Ovary (tissue), 7 donors: ENCODE measurements at regions not wholly inside any gene's neighbourhood (a gene's known extent, or its start where the extent isn't known, plus 50 kb on each side); places are given as distances from the start of the nearest gene placed in this dataset.

Source experiments
- DNase-seq, 5 donors: peaks; one replicate each; pipeline ENCODE4 v3.0.0-alpha.2; 2019 to 2020
- H3K27ac ChIP-seq, 2 donors: fragments of 200-600 bp; one replicate each; pipeline versions ENCODE4 v1.5.1 to v1.8.0; 2019 to 2022
- H3K27me3 ChIP-seq: fragments of 200-600 bp; one replicate; pipeline ENCODE4 v1.8.0; 2022
- H3K36me3 ChIP-seq: fragments of 200-600 bp; sonication (generic); one replicate; pipeline ENCODE4 v1.5.1; 2019
- H3K4me1 ChIP-seq: one replicate; pipeline ENCODE4 v1.8.1; 2013; ENCODE audit warnings: mild to moderate bottlenecking, moderate library complexity; ENCODE audit not compliant: insufficient read depth
- H3K4me3 ChIP-seq: fragments of 200-600 bp; sonication (generic); one replicate; pipeline ENCODE4 v1.5.1; 2017
- H3K9me3 ChIP-seq, 2 donors: fragments of 200-600 bp in 1 of 2; sonication (generic) in 1 of 2; one replicate each; pipeline versions ENCODE4 v1.5.1 to v1.8.1; 2013 to 2019; ENCODE audit warnings: mild to moderate bottlenecking in 1 of 2, moderate library complexity in 1 of 2
- EP300 ChIP-seq: sonication (generic); formaldehyde crosslinking; IDR thresholded peaks from one replicate; pipeline ENCODE4 v1.6.1; 2017; ENCODE audit warnings: antibody characterized with exemption
- POLR2A ChIP-seq: fragments of 450-650 bp; IDR thresholded peaks from one replicate; pipeline ENCODE4 v1.6.1; 2017; ENCODE audit warnings: antibody characterized with exemption, mild to moderate bottlenecking, moderate library complexity
- WGBS, 3 donors: extraction: QIAGEN DNeasy Blood & Tissue Kit in 1 of 3; methylation state at CpG; one replicate each; pipeline versions ENCODE4 v1.1.5 to v1.1.7; 2013 to 2017; 5-methylcytosine and 5-hydroxymethylcytosine counted together
- intact Hi-C, 4 donors: fragments of 100-400 bp; cut with DNase I; formaldehyde crosslinking; loops; one replicate each; pipeline versions ENCODE4 v1.11.0 to v1.15.1; 2022 to 2023
- TF ChIP-seq, protein P1 (sequence below), 3 donors: fragments of 450-650 bp in 2 of 3; fragments of 200-600 bp in 1 of 3; IDR thresholded peaks; one replicate each; pipeline versions ENCODE4 v1.5.1 to v1.8.0; 2016 to 2022; ENCODE audit warnings: antibody characterized with exemption in 3 of 3, mild to moderate bottlenecking in 1 of 3
- donor health status: DM: no; HTN: no; CAD: no; lungs with moderate emphysema.
- donor health status: DM: no; HTN: no; CAD: no.
- donor health status: Bipolar disorder and iron deficiency.
- donor health status: DM: no; HTN: no; CAD: no.
- donor health status: DM: yes; HTN: yes; CAD: no.

DNA sequence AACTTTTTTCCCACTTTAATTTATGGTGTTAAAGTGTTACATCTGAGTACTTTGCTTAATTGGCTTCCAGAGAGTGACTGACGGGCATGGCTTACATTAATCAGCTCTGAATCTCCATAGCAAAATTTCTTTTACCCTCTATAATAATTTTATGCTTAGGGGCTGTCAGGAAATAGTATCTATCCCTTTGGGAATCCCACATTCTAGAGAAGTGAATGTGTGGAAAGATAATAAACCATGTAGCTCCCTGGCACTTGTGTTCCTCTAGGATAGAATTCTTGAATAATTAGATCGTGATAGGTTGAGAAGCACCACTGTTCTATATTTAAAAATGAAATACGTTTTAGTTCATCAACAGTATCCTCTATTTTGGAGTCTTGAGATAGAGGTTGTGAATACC is 89.6 kb downstream of the DNAJB9 start:
- Histone ChIP-seq H3K36me3 (no peaks in the 10 kb centered on the region), H3K4me3 (no peak overlapping the region), H3K27ac (no peak overlapping the region), H3K4me1 (no peaks in the 10 kb centered on the region), H3K27me3 (no peaks in the 10 kb centered on the region), H3K9me3 (no peaks in the 10 kb centered on the region)
- intact Hi-C loops: no loop called here
- TF ChIP-seq, protein P1, sequence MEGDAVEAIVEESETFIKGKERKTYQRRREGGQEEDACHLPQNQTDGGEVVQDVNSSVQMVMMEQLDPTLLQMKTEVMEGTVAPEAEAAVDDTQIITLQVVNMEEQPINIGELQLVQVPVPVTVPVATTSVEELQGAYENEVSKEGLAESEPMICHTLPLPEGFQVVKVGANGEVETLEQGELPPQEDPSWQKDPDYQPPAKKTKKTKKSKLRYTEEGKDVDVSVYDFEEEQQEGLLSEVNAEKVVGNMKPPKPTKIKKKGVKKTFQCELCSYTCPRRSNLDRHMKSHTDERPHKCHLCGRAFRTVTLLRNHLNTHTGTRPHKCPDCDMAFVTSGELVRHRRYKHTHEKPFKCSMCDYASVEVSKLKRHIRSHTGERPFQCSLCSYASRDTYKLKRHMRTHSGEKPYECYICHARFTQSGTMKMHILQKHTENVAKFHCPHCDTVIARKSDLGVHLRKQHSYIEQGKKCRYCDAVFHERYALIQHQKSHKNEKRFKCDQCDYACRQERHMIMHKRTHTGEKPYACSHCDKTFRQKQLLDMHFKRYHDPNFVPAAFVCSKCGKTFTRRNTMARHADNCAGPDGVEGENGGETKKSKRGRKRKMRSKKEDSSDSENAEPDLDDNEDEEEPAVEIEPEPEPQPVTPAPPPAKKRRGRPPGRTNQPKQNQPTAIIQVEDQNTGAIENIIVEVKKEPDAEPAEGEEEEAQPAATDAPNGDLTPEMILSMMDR (IDR thresholded peaks at IDR 0.05): no peak
- TF ChIP-seq EP300: no peak
- TF ChIP-seq POLR2A: no peak
- DNase-seq: no peak
- WGBS, 3 donors: 53 to 60% (median 54%) methylated on average over 3 of the region's 3 CpGs

DNA sequence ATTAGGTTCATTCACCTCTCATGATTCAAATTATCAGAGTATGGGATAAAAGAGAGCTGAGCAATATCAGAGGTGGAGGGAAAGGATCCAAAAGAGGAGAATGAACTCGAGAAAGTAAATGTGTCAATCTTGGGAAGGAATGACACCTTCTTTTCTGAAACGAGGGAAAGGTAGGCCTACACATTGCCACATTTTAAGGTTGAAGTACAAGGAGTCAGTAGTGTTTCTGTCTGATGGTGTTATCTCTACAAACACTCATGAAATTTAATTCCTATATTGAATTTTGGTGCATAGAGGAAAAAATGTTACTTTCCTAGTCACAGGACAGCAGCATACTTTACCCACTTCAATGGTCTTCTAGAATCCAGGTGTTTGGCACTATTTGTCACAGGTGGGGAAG is 90.2 kb downstream of the DNAJB9 start:
- no peak overlapping the region for H3K4me3 ChIP-seq
- no peaks in the 10 kb centered on the region for H3K9me3 ChIP-seq
- DNase-seq: no peak
- H3K27me3 ChIP-seq: no peaks in the 10 kb centered on the region
- intact Hi-C loops: no loop called here
- H3K4me1 ChIP-seq: no peaks in the 10 kb centered on the region
- 39 to 59% (median 42%) methylated on average over 2 of the region's 2 CpGs for WGBS, 3 donors
- H3K36me3 ChIP-seq: no peaks in the 10 kb centered on the region
- no peak overlapping the region for H3K27ac ChIP-seq
- TF ChIP-seq EP300 (no peak), POLR2A (no peak)
- TF ChIP-seq, protein P1 (IDR thresholded peaks at IDR 0.05): no peak

DNA sequence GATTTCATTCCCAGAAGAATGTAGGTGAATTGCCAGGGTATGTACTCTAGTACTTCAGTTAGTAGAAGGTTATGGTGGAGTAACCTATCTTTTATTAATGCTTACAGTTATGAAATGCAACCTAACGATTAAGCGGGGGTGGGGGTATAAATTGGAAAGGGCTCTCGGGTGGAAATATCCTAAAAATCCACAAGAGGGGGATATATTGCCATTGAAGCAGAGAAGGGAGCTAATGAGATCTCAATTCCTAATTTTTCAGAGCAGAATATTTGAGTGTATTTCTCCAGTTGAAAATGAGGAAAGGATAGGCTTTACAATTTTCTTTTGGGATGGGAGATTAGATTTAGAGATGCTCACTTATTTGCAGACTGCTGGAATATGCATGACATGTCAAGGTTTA is 90.8 kb downstream of the DNAJB9 start:
- Histone ChIP-seq H3K9me3 (no peaks in the 10 kb centered on the region), H3K4me3 (no peak overlapping the region), H3K4me1 (no peaks in the 10 kb centered on the region), H3K27ac (no peak overlapping the region), H3K36me3 (no peaks in the 10 kb centered on the region), H3K27me3 (no peaks in the 10 kb centered on the region)
- no peak for DNase-seq
- TF ChIP-seq, protein P1 (IDR thresholded peaks at IDR 0.05): no peak
- TF ChIP-seq EP300 (no peak), POLR2A (no peak)
- intact Hi-C loops: no loop called here
- WGBS, 3 donors: 12 to 26% (median 15%) methylated on average over 3 of the region's 3 CpGs

DNA sequence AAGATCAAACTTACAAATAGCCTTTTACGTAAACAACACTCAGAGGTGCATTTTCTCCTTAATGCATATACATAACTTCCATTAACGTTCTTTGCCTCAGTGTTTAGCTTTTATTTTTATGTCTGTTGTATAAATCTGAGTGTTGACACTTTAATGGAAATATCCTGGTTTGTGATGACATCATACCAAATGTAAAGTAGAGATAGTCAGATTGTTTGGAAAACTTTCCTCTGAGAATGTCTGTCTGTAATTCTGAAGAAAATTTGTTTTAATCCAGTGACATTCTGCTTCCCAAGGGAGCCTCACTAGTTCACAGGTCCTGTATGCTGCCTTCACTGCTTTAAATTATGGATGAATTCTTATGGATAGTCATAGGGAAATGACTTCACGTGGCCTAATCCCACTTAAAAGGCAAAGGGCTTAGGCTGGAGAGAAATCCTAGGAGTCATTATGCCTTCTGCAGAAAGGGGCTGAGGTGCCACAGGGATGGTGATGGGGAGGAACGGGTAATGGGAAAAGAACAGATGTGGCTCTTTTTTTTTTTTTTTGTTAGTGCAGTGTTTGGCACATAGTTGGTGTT is 93.2 kb downstream of the DNAJB9 start:
- no peak for DNase-seq
- no peak for TF ChIP-seq EP300
- TF ChIP-seq, protein P1 (IDR thresholded peaks at IDR 0.05): no peak
- no peak for TF ChIP-seq POLR2A
- no peak overlapping the region for H3K4me3 ChIP-seq
- 51 to 77% (median 66%) methylated on average over 4 of the region's 4 CpGs for WGBS, 3 donors
- H3K27me3 ChIP-seq: no peaks in the 10 kb centered on the region
- no peaks in the 10 kb centered on the region for H3K4me1 ChIP-seq
- no peaks in the 10 kb centered on the region for H3K9me3 ChIP-seq
- intact Hi-C loops: no loop called here
- H3K27ac ChIP-seq: no peak overlapping the region
- no peaks in the 10 kb centered on the region for H3K36me3 ChIP-seq
